RPMI7951 (cell line): ENCODE measurements at regions not wholly inside any gene's neighbourhood (a gene's known extent, or its start where the extent isn't known, plus 50 kb on each side); places are given as distances from the start of the nearest gene placed in this dataset.

ENCODE experiments used
- DNase-seq: peaks from one replicate; pipeline ENCODE4 v3.0.0-alpha.2; 2012; ENCODE audit warnings: low read depth

DNA sequence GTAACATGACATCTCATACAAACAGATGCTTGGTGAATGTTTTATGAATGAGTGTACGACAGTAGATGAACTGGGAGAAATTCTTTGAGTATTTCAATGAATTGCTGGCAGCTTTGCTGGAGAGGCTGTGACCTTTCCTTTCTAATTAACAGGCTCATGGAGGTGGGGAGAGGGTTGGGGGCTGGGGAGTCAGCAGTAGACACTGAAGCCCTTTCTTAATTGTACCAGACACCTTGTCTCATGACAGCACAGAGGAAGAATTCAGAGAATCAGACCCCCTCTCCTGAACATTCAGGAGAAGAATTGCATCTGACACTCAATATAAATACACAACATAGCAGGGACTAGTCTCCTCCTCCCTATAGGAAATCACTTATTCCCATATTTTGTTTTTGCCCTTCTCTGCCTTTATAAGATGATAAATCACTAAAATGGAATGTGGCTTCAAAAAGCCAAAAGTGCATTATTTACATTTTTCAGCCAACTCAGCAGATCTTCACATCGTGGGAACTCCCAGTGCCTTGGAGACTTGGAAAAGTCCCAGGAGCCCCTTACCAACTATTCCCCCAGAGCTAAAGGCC lies 66.2 kb upstream of the TPM1 start:
- peak; percentile 73 for DNase-seq

DNA sequence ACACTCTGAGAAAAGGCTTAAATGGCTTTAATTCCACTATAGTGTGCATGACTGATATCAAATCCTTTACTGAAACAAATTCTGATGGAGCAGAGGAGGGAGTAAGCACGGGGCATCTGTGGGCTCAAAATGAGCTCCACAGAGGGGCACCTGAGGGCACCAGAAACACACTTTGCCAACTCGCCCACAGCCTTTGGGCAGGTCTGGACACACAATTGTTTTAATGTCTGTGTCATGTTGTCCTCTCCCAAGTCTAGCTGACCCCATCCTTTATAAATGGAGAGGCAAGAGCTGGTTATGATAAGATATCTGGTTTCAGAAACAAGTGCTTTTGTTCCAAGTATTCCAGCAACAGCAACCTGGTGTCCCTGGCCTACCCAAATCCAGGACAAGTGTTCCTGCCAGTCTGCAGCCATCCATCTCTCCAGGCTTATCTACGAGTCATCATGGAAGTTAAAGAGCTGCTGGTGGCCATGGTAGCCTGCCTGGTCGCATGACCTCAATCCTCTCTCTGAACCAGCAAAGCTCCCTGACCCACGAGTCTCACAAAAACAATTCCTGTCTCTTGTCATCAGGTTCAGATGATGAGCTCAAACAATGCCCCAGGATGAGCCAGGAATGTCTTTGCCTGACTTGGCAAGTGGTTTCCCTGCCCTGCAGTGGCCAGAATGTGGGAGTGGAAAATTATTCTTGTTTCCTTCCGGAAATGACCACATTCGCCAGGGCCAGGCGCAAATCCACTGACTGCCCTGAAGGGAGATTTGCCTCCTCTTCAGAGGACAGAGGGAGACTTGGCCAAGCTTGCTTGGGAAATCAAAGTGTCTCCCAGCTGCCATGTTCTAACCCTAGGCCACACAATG lies 64.4 kb upstream of the TPM1 start:
- DNase-seq = peak; percentile 99

DNA sequence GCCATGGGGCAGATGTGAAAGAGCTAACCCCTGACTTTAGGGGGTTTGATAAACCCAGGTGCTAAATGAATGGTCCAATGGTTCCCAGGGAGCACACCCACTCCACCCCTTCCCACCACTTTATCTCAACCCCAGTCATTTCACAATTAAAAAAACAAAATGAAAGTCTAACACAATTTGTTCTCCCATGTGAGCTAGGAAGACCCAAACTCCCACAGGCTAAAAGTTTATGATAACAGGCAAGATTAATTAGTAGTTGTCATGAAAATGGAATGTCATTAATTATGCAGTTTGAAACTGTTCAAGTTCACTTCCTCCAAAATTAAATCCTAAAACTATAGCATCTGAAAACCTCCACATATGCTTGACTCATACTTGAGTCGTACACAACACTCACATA lies 63.3 kb upstream of the TPM1 start:
- DNase-seq = peak; percentile 65

DNA sequence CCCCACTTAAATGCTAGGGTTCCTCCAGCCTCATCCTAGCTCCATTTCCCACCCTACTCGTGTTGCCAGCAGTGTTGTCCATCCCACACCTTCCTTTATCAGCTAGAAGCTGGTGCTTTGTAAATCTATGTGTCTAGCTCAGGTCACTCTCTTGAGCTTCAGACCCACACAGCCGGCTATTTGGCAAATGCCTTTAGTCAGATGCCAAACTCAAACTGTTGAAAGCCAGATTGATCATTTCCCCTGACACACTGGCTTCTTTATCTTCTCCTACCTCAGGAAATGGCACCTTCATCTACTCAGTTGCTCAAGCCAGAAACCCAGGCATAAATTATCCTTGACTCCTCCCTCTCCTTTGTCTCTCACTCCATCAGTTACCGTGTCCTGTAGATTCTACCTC lies 61.5 kb upstream of the TPM1 start:
- DNase-seq = no peak

- no peak for DNase-seq
Measured at GRCh38 chr15:62983956-62984355, 58.6 kb upstream of the TPM1 start.

- peak; percentile 99 for DNase-seq
Measured at GRCh38 chr15:62985768-62986167, 56.8 kb upstream of the TPM1 start.

GRCh38 chr15:62986948-62987347 lies 55.6 kb upstream of the TPM1 start:
- peak; percentile 36 for DNase-seq

DNA sequence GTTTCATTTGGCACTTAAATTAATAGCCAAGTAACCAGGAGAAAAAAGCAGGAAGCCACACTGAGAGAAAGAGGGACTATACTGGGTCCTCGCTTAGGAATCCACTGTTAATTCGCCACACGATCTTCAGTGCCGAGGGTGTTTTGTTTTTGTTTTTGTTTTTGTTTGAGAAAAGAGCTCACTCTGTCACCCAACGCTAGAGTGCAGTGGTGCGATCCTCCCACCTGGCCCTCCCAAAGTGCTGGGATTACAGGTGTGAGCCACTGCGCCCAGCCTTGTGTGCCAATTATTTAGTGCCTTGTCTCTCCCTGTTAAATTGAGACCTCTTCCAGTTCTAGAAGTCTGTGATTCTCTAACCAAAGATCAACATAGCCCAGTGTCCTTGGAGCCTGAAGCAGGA lies 53.8 kb upstream of the TPM1 start:
- DNase-seq = no peak

- peak; percentile 84 for DNase-seq
Measured at GRCh38 chr15:62989366-62990055, 53.0 kb upstream of the TPM1 start.

DNA sequence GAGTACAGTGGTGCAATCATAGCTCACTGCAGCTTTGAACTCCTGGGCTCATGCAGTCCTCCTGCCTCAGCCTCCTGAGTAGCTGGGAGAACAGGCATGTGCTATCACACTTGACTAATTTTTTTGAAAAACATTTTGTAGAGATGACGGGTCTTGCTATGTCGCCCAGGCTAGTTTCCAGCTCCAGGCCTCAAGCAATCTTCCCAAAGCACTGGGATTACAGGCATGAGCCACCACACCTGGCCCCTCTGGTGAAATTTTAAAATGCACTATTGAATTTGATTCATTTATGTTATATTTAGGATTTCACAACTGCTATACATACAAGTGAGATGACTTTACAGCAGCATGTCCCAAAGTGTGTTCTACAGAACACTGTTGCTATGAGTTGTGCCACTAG lies 50.8 kb upstream of the TPM1 start:
- no peak for DNase-seq

DNA sequence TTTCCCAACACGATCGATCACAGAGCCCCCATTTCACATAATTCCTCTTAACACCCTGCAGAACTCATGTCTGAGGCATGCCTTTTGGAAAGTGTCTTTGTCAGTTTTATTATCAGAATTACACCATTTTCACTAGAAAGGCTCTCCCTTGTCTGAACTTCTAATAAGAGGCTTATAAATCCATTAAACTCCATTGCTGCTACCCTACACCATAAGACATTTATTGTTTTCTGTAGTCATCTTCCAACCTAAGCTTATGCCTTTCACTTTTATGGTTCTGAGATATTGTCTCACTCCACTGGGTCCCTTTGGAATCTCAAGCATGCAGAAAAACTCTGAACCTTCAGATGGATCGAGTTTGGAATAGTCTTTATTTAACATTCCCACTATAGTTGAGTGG lies 50.2 kb upstream of the TPM1 start:
- no peak for DNase-seq
